ENCODE measurements at regions not wholly inside any gene's neighbourhood (a gene's known extent, or its start where the extent isn't known, plus 50 kb on each side); places are given as distances from the start of the nearest gene placed in this dataset.

GRCh38 chr9:26112724-26113123 lies 434.5 kb upstream of the TUSC1 start (continued):
- TF ChIP-seq CHD7 (IDR thresholded peaks at IDR 0.05; ENCODE audit: insufficient replicate concordance, low read length) (no peak), SIRT6 (IDR thresholded peaks at IDR 0.05; ENCODE audit: low read length) (no peak), KDM5A (IDR thresholded peaks at IDR 0.05; ENCODE audit: low read length) (no peak), SP4 (IDR thresholded peaks at IDR 0.05; ENCODE audit: low read length) (no peak), TBP (IDR thresholded peaks at IDR 0.05; ENCODE audit: low read depth, low read length) (no peak), E2F6 (IDR thresholded peaks at IDR 0.05) (no peak), RAD21 (IDR thresholded peaks at IDR 0.05 in 1 of 2, conservative IDR thresholded peaks at IDR 0.05 in 1 of 2; ENCODE audit: low read depth in 2 of 2, low read length in 2 of 2) (no peak), TAF7 (optimal IDR thresholded peaks at IDR 0.05; ENCODE audit: borderline replicate concordance, low read depth, low read length) (no peak), SP2 (IDR thresholded peaks at IDR 0.05; ENCODE audit: low read length) (no peak), TCF12 (IDR thresholded peaks at IDR 0.05; ENCODE audit: low read depth, low read length) (no peak), HDAC2 (IDR thresholded peaks at IDR 0.05; ENCODE audit: borderline replicate concordance in 1 of 2, low read depth in 2 of 2, low read length in 2 of 2) (no peak), JUN (IDR thresholded peaks at IDR 0.05; ENCODE audit: low read depth, low read length) (no peak)
